WTC11 (cell line): ENCODE measurements at regions not wholly inside any gene's neighbourhood (a gene's known extent, or its start where the extent isn't known, plus 50 kb on each side); places are given as distances from the start of the nearest gene placed in this dataset.

Source experiments
- ATAC-seq: fragments of 200-7000 bp; cut with Tn5 transposase; 2 replicates; pipeline ENCODE4 v1.10.0; 2021; ENCODE audit warnings: mild to moderate bottlenecking, moderate library complexity
- CTCF ChIA-PET: fragments of 300-600 bp; sonication (Branson Sonifier 250); formaldehyde crosslinking; loops from one replicate; lab custom pipeline; 2021; ENCODE audit warnings: antibody characterized with exemption; lab: Charles Lee
- POLR2A ChIA-PET: fragments of 350-600 bp; sonication (Branson Sonifier 250); formaldehyde crosslinking; loops from one replicate; lab custom pipeline; 2021; ENCODE audit warnings: antibody characterized with exemption; lab: Charles Lee
- DNase-seq: peaks from one replicate; pipeline ENCODE4 v3.0.0; 2021; ENCODE audit warnings: low spot score
- H3K27ac Mint-ChIP-seq: 2 replicates; pipeline ENCODE4 v1.8.0; 2021; ENCODE audit warnings: mixed read lengths
- H3K27me3 Mint-ChIP-seq: 2 replicates; pipeline ENCODE4 v1.8.0; 2021; ENCODE audit warnings: low read depth, mild to moderate bottlenecking, moderate library complexity, mixed read lengths
- H3K36me3 Mint-ChIP-seq: 2 replicates; pipeline ENCODE4 v1.8.0; 2021; ENCODE audit warnings: mixed read lengths
- H3K4me1 Mint-ChIP-seq: 2 replicates; pipeline ENCODE4 v1.8.0; 2022; ENCODE audit warnings: mixed read lengths
- H3K4me3 Mint-ChIP-seq: 2 replicates; pipeline ENCODE4 v1.8.0; 2021; ENCODE audit warnings: mild to moderate bottlenecking, moderate library complexity, mixed read lengths
- H3K9me3 Mint-ChIP-seq: 2 replicates; pipeline ENCODE4 v1.8.0; 2021; ENCODE audit warnings: mixed read lengths
- CDX4 ChIP-seq: fragments of 250-450 bp; sonication (Bioruptor Pico); IDR thresholded peaks from 2 replicates; pipeline ENCODE4 v1.9.0; 2021; ENCODE audit warnings: moderate library complexity, mild to moderate bottlenecking, inconsistent platforms, borderline replicate concordance
- CTCF ChIP-seq: fragments of 200-600 bp; IDR thresholded peaks from 2 replicates; pipeline ENCODE4 v1.8.0; 2022; ENCODE audit warnings: antibody characterized with exemption
- E2F4 ChIP-seq: sonication (generic); formaldehyde crosslinking; IDR thresholded peaks from 2 replicates; pipeline ENCODE4 v1.8.1; 2022; ENCODE audit warnings: low read depth, mild to moderate bottlenecking, moderate library complexity, missing genetic modification reagents, borderline replicate concordance
- E2F5 ChIP-seq: sonication (generic); formaldehyde crosslinking; IDR thresholded peaks from 2 replicates; pipeline ENCODE4 v1.8.1; 2022; ENCODE audit warnings: mild to moderate bottlenecking, moderate library complexity, missing genetic modification reagents
- ERG ChIP-seq: fragments of 250-450 bp; sonication (Bioruptor Pico); IDR thresholded peaks from 2 replicates; pipeline ENCODE4 v1.8.0; 2021; ENCODE audit warnings: mild to moderate bottlenecking
- ESRRA ChIP-seq: sonication (generic); formaldehyde crosslinking; IDR thresholded peaks from 2 replicates; pipeline ENCODE4 v1.8.1; 2022; ENCODE audit warnings: mild to moderate bottlenecking, missing genetic modification reagents, borderline replicate concordance
- FOXP1 ChIP-seq: sonication (generic); formaldehyde crosslinking; IDR thresholded peaks from 2 replicates; pipeline ENCODE4 v1.8.0; 2022; ENCODE audit warnings: missing genetic modification reagents, mild to moderate bottlenecking, moderate library complexity, borderline replicate concordance
- HMGA2 ChIP-seq: fragments of 250-450 bp; sonication (Bioruptor Pico); IDR thresholded peaks from 2 replicates; pipeline ENCODE4 v1.4.0; 2021; ENCODE audit warnings: mild to moderate bottlenecking, moderate library complexity
- HMGXB4 ChIP-seq: sonication (generic); formaldehyde crosslinking; IDR thresholded peaks from 2 replicates; pipeline ENCODE4 v1.8.1; 2023; ENCODE audit warnings: mild to moderate bottlenecking, moderate library complexity, missing genetic modification reagents
- IRF1 ChIP-seq: sonication (generic); formaldehyde crosslinking; IDR thresholded peaks from 2 replicates; pipeline ENCODE4 v1.8.0; 2023; ENCODE audit warnings: missing genetic modification reagents
- JUN ChIP-seq: sonication (generic); formaldehyde crosslinking; IDR thresholded peaks from 2 replicates; pipeline ENCODE4 v1.8.0; 2023; ENCODE audit warnings: mild to moderate bottlenecking, missing genetic modification reagents
- MAX ChIP-seq: sonication (generic); formaldehyde crosslinking; IDR thresholded peaks from 2 replicates; pipeline ENCODE4 v1.8.0; 2022; ENCODE audit warnings: mild to moderate bottlenecking, missing genetic modification reagents
- NFYB ChIP-seq: sonication (generic); formaldehyde crosslinking; conservative IDR thresholded peaks from 2 replicates; pipeline ENCODE4 v1.8.0; 2022; ENCODE audit warnings: low read depth, missing genetic modification reagents
- NR2C2 ChIP-seq: sonication (generic); formaldehyde crosslinking; IDR thresholded peaks from 2 replicates; pipeline ENCODE4 v1.8.0; 2022; ENCODE audit warnings: mild to moderate bottlenecking, missing genetic modification reagents
- PRRX2 ChIP-seq: fragments of 250-450 bp; sonication (Bioruptor Pico); IDR thresholded peaks from 2 replicates; pipeline ENCODE4 v1.8.0; 2021; ENCODE audit warnings: mild to moderate bottlenecking
- RORB ChIP-seq: fragments of 250-450 bp; sonication (Bioruptor Pico); IDR thresholded peaks from 2 replicates; pipeline ENCODE4 v1.9.0; 2021; ENCODE audit warnings: mild to moderate bottlenecking
- SMAD4 ChIP-seq: sonication (generic); formaldehyde crosslinking; IDR thresholded peaks from 2 replicates; pipeline ENCODE4 v1.8.0; 2022; ENCODE audit warnings: mild to moderate bottlenecking, missing genetic modification reagents
- ZNF138 ChIP-seq: sonication (generic); formaldehyde crosslinking; conservative IDR thresholded peaks from 2 replicates; pipeline ENCODE4 v1.8.1; 2022; ENCODE audit warnings: mild to moderate bottlenecking, moderate library complexity, missing genetic modification reagents
- ZNF281 ChIP-seq: sonication (generic); formaldehyde crosslinking; IDR thresholded peaks from 2 replicates; pipeline ENCODE4 v1.8.0; 2023; ENCODE audit warnings: mild to moderate bottlenecking, missing genetic modification reagents

GRCh38 chr7:31204071-31204470 lies 136.5 kb downstream of the NEUROD6 start (continued):
- TF ChIP-seq ZNF281 (CRISPR knock-in tag) (no peak), PRRX2 (CRISPR knock-in tag) (no peak), ESRRA (CRISPR knock-in tag) (no peak)

- TF ChIP-seq NFYB (CRISPR knock-in tag) (no peak), IRF1 (CRISPR knock-in tag) (no peak), HMGA2 (no peak), RORB (CRISPR knock-in tag) (no peak)
- TF ChIP-seq, all 79 proteins: peak for 0
- no peak overlapping the region for H3K4me3 Mint-ChIP-seq
- H3K36me3 Mint-ChIP-seq: peaks cover 6% of the 10 kb centered on the region
- H3K9me3 Mint-ChIP-seq: peaks cover 12% of the 10 kb centered on the region
- peaks cover 4% of the 10 kb centered on the region for H3K27me3 Mint-ChIP-seq
- CTCF ChIA-PET: interaction anchor here (0.7 kb wide), 1 partner anchor 10 kb away, joined by 3 read pairs; no protein-coding TSS in a partner anchor
- DNase-seq (no peak), ATAC-seq (no peak)
- H3K4me1 Mint-ChIP-seq: no peaks in the 10 kb centered on the region
- POLR2A ChIA-PET: no interaction called here
- H3K27ac Mint-ChIP-seq: no peak overlapping the region
Observed at GRCh38 chr7:31203551-31203950, 137.0 kb downstream of the NEUROD6 start.

- no peak for TF ChIP-seq MAX (CRISPR knock-in tag)
- no peak for TF ChIP-seq NR2C2 (CRISPR knock-in tag)
- no peak for TF ChIP-seq FOXP1 (CRISPR knock-in tag)
- TF ChIP-seq ERG: no peak
- TF ChIP-seq ZNF138 (CRISPR knock-in tag): no peak
- TF ChIP-seq E2F4 (CRISPR knock-in tag): no peak
- TF ChIP-seq JUN: no peak
- Mint-ChIP-seq H3K9me3 (peaks cover 20% of the 10 kb centered on the region), H3K27me3 (peaks cover 6% of the 10 kb centered on the region), H3K27ac (no peak overlapping the region), H3K4me1 (no peaks in the 10 kb centered on the region), H3K4me3 (no peak overlapping the region), H3K36me3 (peaks cover 13% of the 10 kb centered on the region)
- DNase-seq: no peak
- CTCF ChIA-PET: interaction anchor here (0.6 to 0.9 kb wide), 2 partner anchors 10 to 535 kb away, joined by 3 to 5 read pairs; no protein-coding TSS in a partner anchor
- ATAC-seq: no peak
- POLR2A ChIA-PET: no interaction called here
Observed at GRCh38 chr7:31202801-31203200, 137.7 kb downstream of the NEUROD6 start.

GRCh38 chr7:31192986-31193385 lies 140.9 kb downstream of the ADCYAP1R1 start:
- POLR2A ChIA-PET: no interaction called here
- H3K27me3 Mint-ChIP-seq: peaks cover 21% of the 10 kb centered on the region
- 0 out of 2 replicates have a peak, but pooled peaks have one; percentile 43 for TF ChIP-seq E2F5 (CRISPR knock-in tag)
- TF ChIP-seq CTCF: peak; percentile 59
- peak; percentile 72 for TF ChIP-seq HMGXB4 (CRISPR knock-in tag)
- TF ChIP-seq CDX4 (CRISPR knock-in tag): no peak
- TF ChIP-seq SMAD4 (CRISPR knock-in tag): no peak

More at GRCh38 chr7:31192986-31193385, 140.9 kb downstream of the ADCYAP1R1 start:
- peak; percentile 87 for DNase-seq
- ATAC-seq: peak; percentile 100
- Mint-ChIP-seq H3K36me3 (peaks cover 9% of the 10 kb centered on the region), H3K9me3 (peaks cover 12% of the 10 kb centered on the region), H3K4me3 (no peak overlapping the region), H3K4me1 (no peaks in the 10 kb centered on the region), H3K27ac (no peak overlapping the region)
- CTCF ChIA-PET: interaction anchor here (0.6 to 4.8 kb wide), 39 partner anchors 9 to 441 kb away, joined by 3 to 67 read pairs (median 4); no protein-coding TSS in a partner anchor
